Astrocyte (in vitro differentiated cells and primary cell): ENCODE measurements at regions not wholly inside any gene's neighbourhood (a gene's known extent, or its start where the extent isn't known, plus 50 kb on each side); places are given as distances from the start of the nearest gene placed in this dataset.

Source experiments
- EZH2 ChIP-seq: IDR thresholded peaks from 2 replicates; pipeline ENCODE4 v1.6.1; 2012; ENCODE audit warnings: mild to moderate bottlenecking, low read length, inconsistent platforms; ENCODE audit not compliant: insufficient read depth
- TF ChIP-seq, protein P1 (sequence below): IDR thresholded peaks from 2 replicates; pipeline ENCODE4 v1.5.1; 2011; ENCODE audit warnings: low read depth, mild to moderate bottlenecking, inconsistent platforms, low read length, moderate library complexity; ENCODE audit not compliant: insufficient read depth

DNA sequence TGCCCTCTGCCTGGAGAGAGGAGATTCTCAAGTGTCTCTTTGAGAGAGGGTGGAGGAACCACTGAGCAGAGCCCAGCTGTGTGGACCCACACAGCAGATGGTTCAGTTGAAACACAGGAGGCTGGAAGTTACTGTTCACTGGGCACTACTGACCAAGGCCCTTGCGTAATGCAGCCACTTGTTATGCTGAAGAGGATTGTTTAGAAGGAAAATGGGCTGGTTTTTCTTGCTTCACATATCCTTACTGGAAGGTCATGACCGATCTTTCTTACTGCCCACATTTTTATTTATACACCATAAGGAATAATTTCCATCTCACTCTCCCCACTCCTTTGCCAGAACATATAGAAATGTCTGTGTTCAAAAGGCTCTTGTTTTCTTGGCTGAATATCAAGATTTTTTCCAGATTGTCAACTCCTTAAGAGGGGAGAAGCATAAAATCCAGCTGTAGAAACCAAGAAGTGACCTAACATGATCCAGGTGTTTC lies 375.1 kb upstream of the DDHD1 start:
- TF ChIP-seq, protein P1, sequence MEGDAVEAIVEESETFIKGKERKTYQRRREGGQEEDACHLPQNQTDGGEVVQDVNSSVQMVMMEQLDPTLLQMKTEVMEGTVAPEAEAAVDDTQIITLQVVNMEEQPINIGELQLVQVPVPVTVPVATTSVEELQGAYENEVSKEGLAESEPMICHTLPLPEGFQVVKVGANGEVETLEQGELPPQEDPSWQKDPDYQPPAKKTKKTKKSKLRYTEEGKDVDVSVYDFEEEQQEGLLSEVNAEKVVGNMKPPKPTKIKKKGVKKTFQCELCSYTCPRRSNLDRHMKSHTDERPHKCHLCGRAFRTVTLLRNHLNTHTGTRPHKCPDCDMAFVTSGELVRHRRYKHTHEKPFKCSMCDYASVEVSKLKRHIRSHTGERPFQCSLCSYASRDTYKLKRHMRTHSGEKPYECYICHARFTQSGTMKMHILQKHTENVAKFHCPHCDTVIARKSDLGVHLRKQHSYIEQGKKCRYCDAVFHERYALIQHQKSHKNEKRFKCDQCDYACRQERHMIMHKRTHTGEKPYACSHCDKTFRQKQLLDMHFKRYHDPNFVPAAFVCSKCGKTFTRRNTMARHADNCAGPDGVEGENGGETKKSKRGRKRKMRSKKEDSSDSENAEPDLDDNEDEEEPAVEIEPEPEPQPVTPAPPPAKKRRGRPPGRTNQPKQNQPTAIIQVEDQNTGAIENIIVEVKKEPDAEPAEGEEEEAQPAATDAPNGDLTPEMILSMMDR: no peak
- TF ChIP-seq EZH2: no peak
